ENCODE measurements at regions not wholly inside any gene's neighbourhood (a gene's known extent, or its start where the extent isn't known, plus 50 kb on each side); places are given as distances from the start of the nearest gene placed in this dataset.

- DNase-seq: no peak
Observed at GRCh38 chr9:20191228-20191840, 402.5 kb upstream of the SLC24A2 start.

GRCh38 chr9:20189871-20190270, 401.0 kb upstream of the SLC24A2 start:
- no peak for DNase-seq

- DNase-seq: no peak
Observed at GRCh38 chr9:20188616-20189369, 400.0 kb upstream of the SLC24A2 start.

- no peak for DNase-seq
Observed at GRCh38 chr9:20187318-20187717, 398.5 kb upstream of the SLC24A2 start.

- no peak for DNase-seq
Observed at GRCh38 chr9:20186823-20187222, 398.0 kb upstream of the SLC24A2 start.

GRCh38 chr9:20186231-20186630, 397.4 kb upstream of the SLC24A2 start:
- no peak for DNase-seq

GRCh38 chr9:20184541-20184940, 395.7 kb upstream of the SLC24A2 start:
- no peak for DNase-seq

- DNase-seq: no peak
Observed at GRCh38 chr9:20178679-20179078, 389.8 kb upstream of the SLC24A2 start.

- DNase-seq: no peak
Observed at GRCh38 chr9:20178197-20178596, 389.4 kb upstream of the SLC24A2 start.

- no peak for DNase-seq
Observed at GRCh38 chr9:20170122-20170521, 381.3 kb upstream of the SLC24A2 start.

- DNase-seq: no peak
Observed at GRCh38 chr9:20152151-20152725, 363.4 kb upstream of the SLC24A2 start.

GRCh38 chr9:20148416-20148815, 359.6 kb upstream of the SLC24A2 start:
- no peak for DNase-seq

GRCh38 chr9:20144197-20144596, 355.4 kb upstream of the SLC24A2 start:
- DNase-seq: no peak

- DNase-seq: no peak
Observed at GRCh38 chr9:20139763-20140290, 351.0 kb upstream of the SLC24A2 start.

- DNase-seq: no peak
Observed at GRCh38 chr9:20138841-20139240, 350.0 kb upstream of the SLC24A2 start.

- no peak for DNase-seq
Observed at GRCh38 chr9:20138116-20138515, 349.3 kb upstream of the SLC24A2 start.

GRCh38 chr9:20137425-20137824, 348.6 kb upstream of the SLC24A2 start:
- no peak for DNase-seq

- DNase-seq: no peak
Observed at GRCh38 chr9:20135119-20135697, 346.4 kb upstream of the SLC24A2 start.

GRCh38 chr9:20125727-20126126, 336.9 kb upstream of the SLC24A2 start:
- DNase-seq: no peak

- no peak for DNase-seq
Observed at GRCh38 chr9:20119566-20119965, 330.7 kb upstream of the SLC24A2 start.

- no peak for DNase-seq
Observed at GRCh38 chr9:20117986-20118385, 329.1 kb upstream of the SLC24A2 start.

GRCh38 chr9:20117482-20117881, 328.6 kb upstream of the SLC24A2 start:
- no peak for DNase-seq

- DNase-seq: no peak
Observed at GRCh38 chr9:20114974-20115373, 326.1 kb upstream of the SLC24A2 start.
